NCI-H2107 (cell line): ENCODE measurements at regions not wholly inside any gene's neighbourhood (a gene's known extent, or its start where the extent isn't known, plus 50 kb on each side); places are given as distances from the start of the nearest gene placed in this dataset.
A peak's percentile ranks its signal among the peaks of the same experiment; 100 is the strongest.

Experiments
- DNase-seq: peaks from one replicate; lab custom pipeline; 2025; lab: John Stamatoyannopoulos, UW

GRCh38 chr3:81967393-81967792 lies 205.9 kb upstream of the GBE1 start:
- no peak for DNase-seq

DNA sequence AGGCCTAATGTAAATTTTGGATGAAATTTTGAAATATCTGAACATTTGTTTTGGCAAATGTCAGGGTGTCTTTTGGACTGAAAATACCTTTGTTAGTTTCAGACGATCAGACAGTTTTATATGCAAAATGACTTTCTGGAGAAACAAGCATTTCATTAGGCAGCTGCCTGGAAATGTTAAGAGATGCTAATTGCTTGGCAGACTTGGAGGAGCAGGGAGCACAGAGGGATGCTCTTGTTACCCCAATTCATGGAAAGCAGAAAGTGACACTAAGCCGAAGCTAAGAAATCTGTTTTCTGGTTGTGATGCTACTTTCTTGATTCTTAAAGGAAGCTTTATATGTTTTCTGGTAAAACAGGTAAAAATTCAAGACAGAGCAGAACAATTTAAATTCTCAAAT lies 204.3 kb upstream of the GBE1 start:
- no peak for DNase-seq

DNA sequence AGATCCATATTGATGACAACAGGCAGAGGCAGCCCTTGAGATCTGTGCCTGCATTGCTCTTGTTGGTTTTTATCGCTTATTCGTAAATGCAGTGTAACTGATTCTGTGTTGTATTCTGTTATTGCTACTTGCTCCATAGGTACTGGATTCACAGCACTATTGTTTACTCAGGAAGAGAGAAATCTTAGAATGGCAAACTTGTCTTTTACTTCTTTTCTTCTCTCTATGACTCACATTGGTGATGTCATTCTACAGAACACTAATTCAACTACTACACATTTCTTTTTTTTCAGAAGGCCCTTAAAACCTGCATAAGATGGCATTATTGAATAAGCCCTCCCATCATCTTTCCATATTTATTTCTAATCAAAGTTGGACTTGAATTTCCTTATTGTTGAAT lies 201.0 kb upstream of the GBE1 start:
- no peak for DNase-seq

- DNase-seq = no peak
Measured at GRCh38 chr3:81958972-81959640, 197.7 kb upstream of the GBE1 start.

GRCh38 chr3:81955878-81956277 lies 194.4 kb upstream of the GBE1 start:
- peak; percentile 9 for DNase-seq

DNA sequence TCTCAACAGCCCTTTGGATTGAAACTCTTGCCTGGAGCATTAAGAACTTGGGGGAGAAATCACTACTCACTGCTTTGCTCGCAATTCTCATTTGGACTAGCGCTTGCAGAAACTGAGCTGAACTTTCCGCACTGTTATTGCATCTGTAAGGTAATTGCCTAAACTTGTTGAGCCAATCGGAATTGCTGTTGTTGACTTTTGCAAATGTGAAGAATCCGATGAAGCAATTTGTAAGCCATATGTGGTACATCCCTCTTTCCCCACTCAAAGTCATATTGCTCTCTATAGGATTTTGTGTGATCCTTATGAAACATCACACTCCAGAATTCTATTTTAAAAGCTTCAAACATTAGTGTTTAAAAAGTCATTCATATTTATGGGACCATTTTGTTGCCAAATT lies 191.7 kb upstream of the GBE1 start:
- DNase-seq = no peak

GRCh38 chr3:81952141-81952540 lies 190.7 kb upstream of the GBE1 start:
- DNase-seq = no peak

- DNase-seq = no peak
Measured at GRCh38 chr3:81951636-81952035, 190.2 kb upstream of the GBE1 start.

DNA sequence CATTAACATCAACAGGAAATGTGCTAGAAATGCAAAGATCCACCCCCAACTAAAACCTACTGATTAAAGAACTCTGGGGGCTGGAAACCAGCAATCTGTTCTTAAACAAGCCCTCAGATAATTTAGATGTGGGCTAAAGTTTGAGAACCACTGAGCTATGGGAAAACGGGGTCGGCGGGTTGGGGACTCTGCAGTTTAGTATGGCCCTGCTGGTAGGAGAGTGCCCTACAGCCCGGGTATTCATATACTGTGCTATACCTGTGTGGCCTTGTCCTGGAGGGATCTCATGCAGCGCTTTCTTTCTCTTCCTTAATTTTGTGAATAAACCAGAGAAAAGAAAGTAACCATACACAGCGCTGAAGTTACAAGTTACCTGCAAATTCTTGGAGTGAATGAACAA lies 189.7 kb upstream of the GBE1 start:
- DNase-seq = no peak

DNA sequence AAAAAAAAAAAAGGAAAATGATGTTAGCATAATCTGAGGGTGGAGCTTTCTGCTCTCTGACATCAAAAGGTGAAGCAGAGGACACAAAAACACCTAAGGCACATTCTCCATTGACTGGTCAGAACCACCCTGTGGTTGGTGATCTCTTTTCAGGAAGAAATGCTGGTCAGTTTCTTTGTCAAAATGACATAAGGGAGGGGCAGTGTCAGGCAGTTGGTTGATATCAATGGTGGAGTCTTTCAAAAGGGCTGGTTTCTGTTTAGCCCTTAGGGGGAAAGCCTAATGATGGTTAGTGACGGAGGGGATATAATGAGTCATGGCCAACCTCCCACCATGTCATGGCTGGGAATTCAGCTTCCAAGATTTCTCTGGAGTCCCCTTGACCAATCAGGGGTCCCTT lies 185.9 kb upstream of the GBE1 start:
- no peak for DNase-seq

DNA sequence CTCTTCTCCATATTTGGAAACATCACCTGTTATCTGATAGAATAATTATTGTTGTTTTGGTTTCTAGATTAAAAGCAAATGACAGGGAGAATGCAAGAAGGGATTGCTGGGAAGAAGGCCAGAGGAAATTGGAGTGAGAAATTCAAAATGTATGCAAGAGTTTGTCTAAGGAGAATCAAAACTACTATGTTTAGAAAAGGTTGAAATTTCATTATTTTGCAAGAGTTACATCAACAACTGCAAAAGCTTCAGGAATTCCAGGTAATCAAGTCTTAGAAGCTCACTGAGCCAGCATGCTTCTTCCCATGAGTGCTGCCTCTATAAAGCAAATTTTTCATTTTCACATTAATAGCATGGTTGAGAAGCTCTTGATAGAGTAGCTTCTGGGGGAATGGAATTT lies 177.2 kb upstream of the GBE1 start:
- DNase-seq = no peak

DNA sequence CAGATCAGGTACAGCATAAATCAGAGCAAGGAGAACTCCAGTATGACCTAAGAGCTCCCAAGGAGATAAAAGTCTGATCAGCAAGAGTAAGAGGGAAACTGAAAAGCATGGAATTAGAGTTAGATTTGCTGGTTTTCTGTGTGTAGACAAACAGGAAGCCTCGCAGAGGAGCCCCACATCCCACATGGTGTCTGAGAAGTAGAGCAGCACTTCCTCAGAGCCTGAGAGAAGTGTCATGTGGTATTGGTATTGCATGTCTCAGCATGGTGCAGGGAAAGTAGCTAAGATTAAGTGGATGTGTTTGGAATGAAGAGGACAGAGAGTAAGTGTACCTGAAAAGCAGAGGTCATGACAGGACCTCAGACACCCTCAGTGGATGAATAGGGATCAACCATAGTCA lies 175.4 kb upstream of the GBE1 start:
- no peak for DNase-seq

- no peak for DNase-seq
Measured at GRCh38 chr3:81932681-81933080, 171.2 kb upstream of the GBE1 start.

GRCh38 chr3:81931265-81932251 lies 170.1 kb upstream of the GBE1 start:
- no peak for DNase-seq

DNA sequence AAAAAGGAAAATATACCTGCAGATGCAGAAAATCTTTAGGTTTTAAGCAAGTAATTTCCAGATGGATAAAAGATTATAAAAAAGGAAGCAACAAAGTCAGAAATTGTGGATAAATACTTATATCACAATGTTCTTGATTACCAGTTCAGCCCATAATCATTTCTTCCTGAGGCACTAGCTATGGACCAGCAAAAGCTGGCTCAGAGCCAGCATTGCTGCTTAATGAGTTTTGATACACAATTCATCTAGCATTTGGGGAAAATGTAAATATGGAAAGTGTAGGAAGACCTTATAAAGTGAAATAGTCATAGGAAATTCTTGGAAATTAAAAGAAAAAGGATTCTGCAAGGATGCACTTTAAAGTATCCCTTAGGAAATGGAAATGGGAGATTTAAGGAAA lies 168.3 kb upstream of the GBE1 start:
- DNase-seq = no peak

DNA sequence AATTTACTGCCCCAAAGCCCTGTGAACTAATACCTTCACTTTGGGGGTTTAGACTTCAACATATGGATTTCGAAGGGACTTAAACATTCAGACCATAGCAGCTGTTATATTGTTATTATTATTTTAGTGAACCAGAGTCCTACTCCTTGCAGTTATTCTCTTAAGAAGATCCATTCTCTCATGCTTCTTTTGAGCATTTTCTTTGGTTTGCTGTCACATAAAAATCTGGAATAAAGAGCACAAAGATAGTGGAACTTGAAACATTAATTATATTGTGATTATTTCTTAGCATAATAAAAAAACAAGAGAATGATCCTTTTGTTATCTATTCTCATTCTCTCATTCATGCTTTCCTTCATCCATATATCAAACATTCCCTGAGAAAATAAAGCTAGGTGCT lies 166.4 kb upstream of the GBE1 start:
- no peak for DNase-seq

GRCh38 chr3:81925385-81925784 lies 163.9 kb upstream of the GBE1 start:
- no peak for DNase-seq

DNA sequence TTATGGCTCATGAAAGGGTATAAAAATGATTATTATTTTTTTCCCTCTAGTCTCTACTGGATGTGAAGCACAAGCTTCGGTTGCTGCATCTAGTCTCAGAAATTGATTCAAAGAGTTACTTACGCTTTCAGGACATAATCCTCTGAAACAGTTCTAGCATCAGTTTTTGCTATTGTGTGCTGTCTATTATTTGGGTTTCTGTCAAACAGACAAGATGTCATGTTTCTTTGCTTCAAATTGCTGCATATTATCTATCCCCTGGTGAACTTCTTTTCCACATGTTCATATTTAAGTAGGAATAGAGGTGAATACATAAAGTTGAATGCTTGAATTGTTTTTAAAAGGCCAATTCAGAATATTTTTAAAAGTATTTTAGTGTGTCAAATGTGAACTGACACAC lies 161.6 kb upstream of the GBE1 start:
- DNase-seq = no peak

DNA sequence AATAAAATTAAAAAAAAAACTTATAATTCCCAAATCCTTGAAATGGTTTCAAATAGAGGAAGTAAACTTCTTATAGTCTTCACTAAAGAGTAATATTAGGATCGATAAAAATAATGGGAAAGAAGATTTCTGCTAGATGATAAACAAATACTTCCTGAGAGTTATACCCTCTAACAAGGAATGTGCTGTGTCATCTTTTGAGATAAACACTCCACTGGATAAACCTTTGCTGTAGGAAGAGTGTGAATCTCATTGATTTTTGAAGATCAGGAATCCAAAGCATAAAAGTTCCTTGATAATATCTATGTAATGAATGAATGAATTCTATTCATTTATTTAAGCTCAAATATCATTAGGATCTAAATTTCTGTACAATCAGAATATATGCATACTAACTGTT lies 161.0 kb upstream of the GBE1 start:
- no peak for DNase-seq

DNA sequence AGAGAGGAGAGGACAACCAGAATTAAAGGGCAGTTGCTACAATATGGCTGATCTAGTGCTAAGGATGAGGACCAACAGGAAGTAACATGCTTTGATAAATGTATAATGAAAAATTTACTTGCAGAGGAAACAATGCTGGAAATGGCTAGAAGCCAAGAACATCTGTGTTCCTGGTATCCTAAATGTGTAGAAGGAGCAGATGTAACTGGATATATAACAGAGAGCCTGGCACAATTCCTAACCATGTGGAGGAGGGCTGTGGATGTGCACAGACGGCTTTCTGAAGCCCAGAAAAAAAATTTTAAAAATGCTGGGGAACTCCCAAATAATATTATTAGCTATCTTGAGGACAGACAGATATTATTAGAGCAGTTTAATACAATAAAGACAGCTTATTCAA lies 159.4 kb upstream of the GBE1 start:
- no peak for DNase-seq

DNA sequence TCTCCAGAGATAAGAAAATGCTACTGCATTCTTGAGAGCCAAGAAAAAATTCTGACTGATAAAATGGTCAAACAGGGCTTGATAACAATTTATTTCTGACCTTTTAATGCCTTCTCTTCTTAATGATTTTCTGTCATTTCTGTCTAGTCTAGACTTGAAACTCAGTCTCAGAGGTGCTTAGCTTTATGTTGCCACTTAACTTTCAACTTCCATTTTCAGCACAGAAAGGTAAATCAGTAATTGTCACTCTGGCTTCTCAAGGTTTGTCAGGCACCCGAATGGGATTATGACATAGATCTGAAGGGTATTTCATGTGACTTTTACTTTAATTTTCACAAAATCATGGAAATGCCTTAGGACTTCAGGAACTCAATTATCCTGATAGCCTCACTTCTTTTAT lies 155.4 kb upstream of the GBE1 start:
- DNase-seq = no peak

GRCh38 chr3:81913886-81914663 lies 152.6 kb upstream of the GBE1 start:
- no peak for DNase-seq

DNA sequence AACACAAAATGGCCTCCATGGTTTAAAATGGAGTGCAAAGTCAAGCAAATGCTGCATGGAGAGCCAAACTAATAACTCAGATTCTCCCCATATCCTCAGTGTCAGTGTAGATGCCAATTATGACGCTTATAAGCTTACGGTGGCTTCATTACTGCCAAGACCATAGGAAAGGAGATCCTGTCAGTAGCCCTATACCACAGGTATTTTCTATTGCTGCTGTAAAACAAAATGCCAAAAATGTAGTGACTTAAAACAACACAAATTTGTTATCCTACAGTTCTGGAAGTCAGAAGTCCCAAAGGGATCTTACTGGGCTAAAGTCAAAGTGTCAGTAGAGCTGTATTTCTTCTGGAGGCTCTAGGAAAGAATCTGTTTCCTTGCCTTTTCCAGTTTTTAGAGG lies 149.8 kb upstream of the GBE1 start:
- no peak for DNase-seq
